ENCODE measurements at regions not wholly inside any gene's neighbourhood (a gene's known extent, or its start where the extent isn't known, plus 50 kb on each side); places are given as distances from the start of the nearest gene placed in this dataset.

- DNase-seq (ENCODE audit: low read depth), result no peak
Observed at GRCh38 chr2:236799391-236800026, 229.9 kb downstream of the ACKR3 start.

GRCh38 chr2:236802862-236803261 lies 233.2 kb downstream of the ACKR3 start:
- DNase-seq (ENCODE audit: low read depth), result no peak

GRCh38 chr2:236803621-236804020 lies 234.0 kb downstream of the ACKR3 start:
- no peak for DNase-seq (ENCODE audit: low read depth)

GRCh38 chr2:236805800-236806531 lies 236.3 kb downstream of the ACKR3 start:
- no peak for DNase-seq (ENCODE audit: low read depth)

- no peak for DNase-seq (ENCODE audit: low read depth)
Observed at GRCh38 chr2:236809716-236810115, 240.1 kb downstream of the ACKR3 start.

GRCh38 chr2:236811062-236811656 lies 241.5 kb downstream of the ACKR3 start:
- no peak for DNase-seq (ENCODE audit: low read depth)

GRCh38 chr2:236813766-236814165 lies 244.1 kb downstream of the ACKR3 start:
- DNase-seq (ENCODE audit: low read depth), result no peak

GRCh38 chr2:236814593-236814992 lies 245.0 kb downstream of the ACKR3 start:
- no peak for DNase-seq (ENCODE audit: low read depth)

- DNase-seq (ENCODE audit: low read depth), result no peak
Observed at GRCh38 chr2:236815746-236816145, 246.1 kb downstream of the ACKR3 start.

- no peak for DNase-seq (ENCODE audit: low read depth)
Observed at GRCh38 chr2:236816197-236817170, 246.9 kb downstream of the ACKR3 start.

- no peak for DNase-seq (ENCODE audit: low read depth)
Observed at GRCh38 chr2:236818281-236819045, 248.8 kb downstream of the ACKR3 start.

- DNase-seq (ENCODE audit: low read depth), result no peak
Observed at GRCh38 chr2:236819275-236820002, 249.8 kb downstream of the ACKR3 start.

GRCh38 chr2:236820763-236821344 lies 251.2 kb downstream of the ACKR3 start:
- no peak for DNase-seq (ENCODE audit: low read depth)

- DNase-seq (ENCODE audit: low read depth), result no peak
Observed at GRCh38 chr2:236823041-236823629, 253.5 kb downstream of the ACKR3 start.

GRCh38 chr2:236823963-236824362 lies 254.3 kb downstream of the ACKR3 start:
- DNase-seq (ENCODE audit: low read depth), result no peak

- no peak for DNase-seq (ENCODE audit: low read depth)
Observed at GRCh38 chr2:236824836-236825235, 255.2 kb downstream of the ACKR3 start.

GRCh38 chr2:236825989-236826510 lies 256.4 kb downstream of the ACKR3 start:
- DNase-seq (ENCODE audit: low read depth), result no peak

GRCh38 chr2:236826606-236827156 lies 257.1 kb downstream of the ACKR3 start:
- DNase-seq (ENCODE audit: low read depth), result no peak

- DNase-seq (ENCODE audit: low read depth), result no peak
Observed at GRCh38 chr2:236827997-236828396, 257.7 kb upstream of the COPS8 start.
